HL-60 (cell line): ENCODE measurements at regions not wholly inside any gene's neighbourhood (a gene's known extent, or its start where the extent isn't known, plus 50 kb on each side); places are given as distances from the start of the nearest gene placed in this dataset.

Source experiments
- DNase-seq, 2 experiments: peaks; one replicate each; pipeline ENCODE4 v3.0.0-alpha.2; 2010 to 2020; ENCODE audit warnings: low read depth in 1 of 2, low spot score in 1 of 2
- H3K27ac ChIP-seq: fragments of 250-450 bp; sonication (Bioruptor Pico); replicated peaks from 2 replicates; pipeline ENCODE4 v1.5.1; 2020; ENCODE audit warnings: mild to moderate bottlenecking, moderate library complexity
- H3K27me3 ChIP-seq: fragments of 250-450 bp; sonication (Bioruptor Pico); 2 replicates; pipeline ENCODE4 v1.5.1; 2021; ENCODE audit warnings: mild to moderate bottlenecking, moderate library complexity; ENCODE audit not compliant: insufficient read depth, poor library complexity, severe bottlenecking
- H3K4me3 ChIP-seq: replicated peaks from 2 replicates; pipeline ENCODE4 v1.5.1; 2011; ENCODE audit warnings: mild to moderate bottlenecking, control low read depth, low read length; ENCODE audit not compliant: insufficient read depth
- CTCF ChIP-seq: IDR thresholded peaks from one replicate; pipeline ENCODE4 v1.5.1; 2011; ENCODE audit warnings: low read length, control low read depth, inconsistent platforms; ENCODE audit not compliant: insufficient read depth
- GABPA ChIP-seq: IDR thresholded peaks from 2 replicates; pipeline ENCODE4 v1.6.1; 2012; ENCODE audit warnings: low read depth
- POLR2AphosphoS5 ChIP-seq: IDR thresholded peaks from 2 replicates; pipeline ENCODE4 v1.6.1; 2012; ENCODE audit warnings: low read depth
- REST ChIP-seq: IDR thresholded peaks from 2 replicates; pipeline ENCODE4 v1.6.1; 2012; ENCODE audit warnings: low read depth; ENCODE audit not compliant: insufficient replicate concordance
- SPI1 ChIP-seq: IDR thresholded peaks from 2 replicates; pipeline ENCODE4 v1.6.1; 2012; ENCODE audit warnings: low read depth, mild to moderate bottlenecking, borderline replicate concordance

GRCh38 chr2:155070489-155070888 is 372.0 kb downstream of the KCNJ3 start:
- Histone ChIP-seq H3K4me3 (no peak overlapping the region), H3K27ac (no peak overlapping the region), H3K27me3 (no peaks in the 10 kb centered on the region)
- no peak for TF ChIP-seq SPI1
- TF ChIP-seq REST: no peak
- no peak for TF ChIP-seq GABPA
- no peak for TF ChIP-seq POLR2AphosphoS5
- TF ChIP-seq CTCF: no peak
- no peak for DNase-seq

GRCh38 chr2:155062922-155063258 is 364.4 kb downstream of the KCNJ3 start:
- H3K27ac ChIP-seq: no peak overlapping the region
- DNase-seq: no peak
- no peaks in the 10 kb centered on the region for H3K27me3 ChIP-seq
- H3K4me3 ChIP-seq: no peak overlapping the region
- no peak for TF ChIP-seq POLR2AphosphoS5
- no peak for TF ChIP-seq SPI1

GRCh38 chr2:155062250-155062921 is 363.9 kb downstream of the KCNJ3 start:
- H3K27me3 ChIP-seq: no peaks in the 10 kb centered on the region
- TF ChIP-seq REST: no peak
- TF ChIP-seq POLR2AphosphoS5: no peak
- no peak for TF ChIP-seq SPI1
- TF ChIP-seq GABPA: no peak
- no peak for TF ChIP-seq CTCF
- DNase-seq: no peak
- H3K27ac ChIP-seq: no peak overlapping the region
- H3K4me3 ChIP-seq: no peak overlapping the region

GRCh38 chr2:155060896-155061295 is 362.4 kb downstream of the KCNJ3 start:
- Histone ChIP-seq H3K27ac (no peak overlapping the region), H3K4me3 (no peak overlapping the region), H3K27me3 (no peaks in the 10 kb centered on the region)
- DNase-seq: no peak
- TF ChIP-seq SPI1 (no peak), POLR2AphosphoS5 (no peak), REST (no peak), CTCF (no peak), GABPA (no peak)
